ENCODE measurements at regions not wholly inside any gene's neighbourhood (a gene's known extent, or its start where the extent isn't known, plus 50 kb on each side); places are given as distances from the start of the nearest gene placed in this dataset.

GRCh38 chr13:103199380-103200088, 133.3 kb upstream of the SLC10A2 start:
- no peak for DNase-seq
- Histone ChIP-seq H3K27ac (no peak overlapping the region), H3K9me3 (no peaks in the 10 kb centered on the region), H3K36me3 (replicated peaks in 1 of 2; ENCODE audit: insufficient read depth in 1 of 2, low read depth in 2 of 2) (no peaks in the 10 kb centered on the region), H3K4me3 (no peak overlapping the region), H3K4me1 (no peaks in the 10 kb centered on the region), H3K27me3 (no peaks in the 10 kb centered on the region)
- ATAC-seq: no peak
- intact Hi-C loops (cut with DNase I): no loop called here
- 80% methylated on average over 3 of the region's 3 CpGs for WGBS, 2 donors
- no peak for TF ChIP-seq POLR2A (IDR thresholded peaks at IDR 0.05)

DNA sequence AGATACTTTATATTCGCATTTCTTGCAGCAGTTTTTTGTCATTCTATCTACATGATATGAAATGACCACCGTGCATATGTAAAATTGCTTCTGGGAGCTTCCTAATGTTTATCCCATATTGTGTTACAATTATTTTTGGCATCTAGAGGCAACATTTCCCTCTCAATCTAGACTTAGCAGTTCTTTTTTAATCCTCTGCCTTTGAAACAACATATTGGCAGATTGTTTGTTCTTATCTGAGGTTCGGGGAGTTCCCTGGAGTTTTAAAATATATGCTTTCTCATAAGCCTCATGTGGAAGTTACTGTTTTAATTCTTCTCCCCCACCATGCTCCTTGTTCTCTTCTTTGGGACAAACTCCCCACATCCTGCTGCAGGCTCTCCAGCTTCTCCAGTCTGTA, 130.1 kb upstream of the SLC10A2 start:
- TF ChIP-seq POLR2A (IDR thresholded peaks at IDR 0.05) (no peak), CTCF (IDR thresholded peaks at IDR 0.05) (no peak)
- H3K9me3 ChIP-seq: no peaks in the 10 kb centered on the region
- no peaks in the 10 kb centered on the region for H3K4me1 ChIP-seq
- intact Hi-C loops (cut with DNase I): no loop called here
- 35 to 47% methylated on average over 3 of the region's 3 CpGs for WGBS, 2 donors
- DNase-seq: no peak
- H3K27ac ChIP-seq: no peak overlapping the region
- no peak for ATAC-seq
- no peaks in the 10 kb centered on the region for H3K36me3 ChIP-seq (replicated peaks in 1 of 2; ENCODE audit: insufficient read depth in 1 of 2, low read depth in 2 of 2)
- no peaks in the 10 kb centered on the region for H3K27me3 ChIP-seq
- no peak overlapping the region for H3K4me3 ChIP-seq

GRCh38 chr13:103195762-103196161, 129.5 kb upstream of the SLC10A2 start:
- DNase-seq (no peak), ATAC-seq (no peak)
- 11 to 32% methylated on average over 1 of the region's 1 CpG for WGBS, 2 donors
- TF ChIP-seq POLR2A (IDR thresholded peaks at IDR 0.05) (no peak), CTCF (IDR thresholded peaks at IDR 0.05) (no peak)
- no peaks in the 10 kb centered on the region for H3K4me1 ChIP-seq
- no peak overlapping the region for H3K4me3 ChIP-seq
- no peaks in the 10 kb centered on the region for H3K27me3 ChIP-seq
- H3K36me3 ChIP-seq (replicated peaks in 1 of 2; ENCODE audit: insufficient read depth in 1 of 2, low read depth in 2 of 2): no peaks in the 10 kb centered on the region
- no peak overlapping the region for H3K27ac ChIP-seq
- intact Hi-C loops (cut with DNase I): no loop called here
- H3K9me3 ChIP-seq: no peaks in the 10 kb centered on the region

- ATAC-seq (no peak), DNase-seq (no peak)
- H3K4me3 ChIP-seq: no peak overlapping the region
- no peaks in the 10 kb centered on the region for H3K4me1 ChIP-seq
- H3K27me3 ChIP-seq: no peaks in the 10 kb centered on the region
- intact Hi-C loops (cut with DNase I): no loop called here
- TF ChIP-seq CTCF (IDR thresholded peaks at IDR 0.05) (no peak), POLR2A (IDR thresholded peaks at IDR 0.05) (no peak)
- 29 to 35% methylated on average over 2 of the region's 2 CpGs for WGBS, 2 donors
- H3K36me3 ChIP-seq (replicated peaks in 1 of 2; ENCODE audit: insufficient read depth in 1 of 2, low read depth in 2 of 2): no peaks in the 10 kb centered on the region
- H3K9me3 ChIP-seq: no peaks in the 10 kb centered on the region
- H3K27ac ChIP-seq: no peak overlapping the region
Observed at GRCh38 chr13:103194871-103195270, 128.7 kb upstream of the SLC10A2 start.

GRCh38 chr13:103192511-103193135, 126.4 kb upstream of the SLC10A2 start:
- 58 to 75% methylated on average over 1 of the region's 1 CpG for WGBS, 2 donors
- DNase-seq (no peak), ATAC-seq (no peak)
- H3K27ac ChIP-seq: no peak overlapping the region
- H3K9me3 ChIP-seq: no peaks in the 10 kb centered on the region
- no peak for TF ChIP-seq POLR2A (IDR thresholded peaks at IDR 0.05)
- TF ChIP-seq CTCF (IDR thresholded peaks at IDR 0.05): no peak
- no peak overlapping the region for H3K4me3 ChIP-seq
- intact Hi-C loops (cut with DNase I): no loop called here
- no peaks in the 10 kb centered on the region for H3K4me1 ChIP-seq
- H3K36me3 ChIP-seq (replicated peaks in 1 of 2; ENCODE audit: insufficient read depth in 1 of 2, low read depth in 2 of 2): no peaks in the 10 kb centered on the region
- no peaks in the 10 kb centered on the region for H3K27me3 ChIP-seq
